Left colon (tissue), 2 donors: ENCODE measurements at regions not wholly inside any gene's neighbourhood (a gene's known extent, or its start where the extent isn't known, plus 50 kb on each side); places are given as distances from the start of the nearest gene placed in this dataset.
A peak's percentile ranks its signal among the peaks of the same experiment; 100 is the strongest.

Experiments
- ATAC-seq: fragments of 200-7000 bp; cut with Tn5 transposase; one replicate; pipeline ENCODE4 v1.9.1; 2020; ENCODE audit warnings: mild to moderate bottlenecking, moderate library complexity
- DNase-seq, 2 donors: peaks; one replicate each; pipeline ENCODE4 v3.0.0-alpha.2; 2020
- intact Hi-C, 2 donors: fragments of 100-400 bp; cut with DNase I in 1 of 2; cut with micrococcal nuclease in 1 of 2; formaldehyde crosslinking; loops; one replicate each; pipeline versions ENCODE4 v1.11.2 to v1.14.0; 2022; cut with DNase I, micrococcal nuclease
- donor health status: DM: no; HTN: no; CAD: no.
- donor health status: DM: yes; HTN: yes; CAD: no.

- no peak for DNase-seq
- no peak for ATAC-seq
- intact Hi-C loops: no loop called here
These were observed 176.0 kb downstream of the ESRRB start for GRCh38 chr14:76551906-76552305.

- ATAC-seq (no peak), DNase-seq (no peak)
- intact Hi-C loops: no loop called here
These were observed 188.8 kb downstream of the ESRRB start for GRCh38 chr14:76564471-76565422.

GRCh38 chr14:76566439-76566838 lies 190.5 kb downstream of the ESRRB start:
- DNase-seq (no peak), ATAC-seq (no peak)
- intact Hi-C loops: no loop called here

GRCh38 chr14:76574416-76575095 lies 186.7 kb upstream of the VASH1 start:
- no peak for DNase-seq
- no peak for ATAC-seq

GRCh38 chr14:76575108-76575507 lies 186.2 kb upstream of the VASH1 start:
- ATAC-seq (no peak), DNase-seq (no peak)
- intact Hi-C loops: no loop called here

More at GRCh38 chr14:76574416-76575095, 186.7 kb upstream of the VASH1 start:
- intact Hi-C loops: no loop called here

GRCh38 chr14:76576047-76576741 lies 185.1 kb upstream of the VASH1 start:
- intact Hi-C loops: no loop called here
- ATAC-seq: no peak
- DNase-seq: no peak

- ATAC-seq: no peak
These were observed 184.2 kb upstream of the VASH1 start for GRCh38 chr14:76577090-76577489.

GRCh38 chr14:76577837-76578236 lies 183.4 kb upstream of the VASH1 start:
- intact Hi-C loops: no loop called here
- DNase-seq (no peak), ATAC-seq (no peak)

More at GRCh38 chr14:76577090-76577489, 184.2 kb upstream of the VASH1 start:
- intact Hi-C loops: no loop called here
- no peak for DNase-seq

GRCh38 chr14:76580399-76580798 lies 180.9 kb upstream of the VASH1 start:
- no peak for ATAC-seq
- intact Hi-C loops: no loop called here
- no peak for DNase-seq

- ATAC-seq (no peak), DNase-seq (no peak)
- intact Hi-C loops: no loop called here
These were observed 180.3 kb upstream of the VASH1 start for GRCh38 chr14:76580967-76581366.

- ATAC-seq (no peak), DNase-seq (no peak)
- intact Hi-C loops: no loop called here
These were observed 179.7 kb upstream of the VASH1 start for GRCh38 chr14:76581592-76581991.

- ATAC-seq: no peak
- intact Hi-C loops: no loop called here
- no peak for DNase-seq
These were observed 178.8 kb upstream of the VASH1 start for GRCh38 chr14:76582447-76582846.

- DNase-seq (no peak), ATAC-seq (no peak)
- intact Hi-C loops: no loop called here
These were observed 178.1 kb upstream of the VASH1 start for GRCh38 chr14:76583174-76583573.

- intact Hi-C loops: no loop called here
- DNase-seq (no peak), ATAC-seq (no peak)
These were observed 177.5 kb upstream of the VASH1 start for GRCh38 chr14:76583805-76584204.

- DNase-seq (no peak), ATAC-seq (no peak)
- intact Hi-C loops: no loop called here
These were observed 177.0 kb upstream of the VASH1 start for GRCh38 chr14:76584271-76584702.

GRCh38 chr14:76585616-76586015 lies 175.7 kb upstream of the VASH1 start:
- ATAC-seq (no peak), DNase-seq (no peak)
- intact Hi-C loops: no loop called here

- ATAC-seq (no peak), DNase-seq (no peak)
- intact Hi-C loops: no loop called here
These were observed 172.0 kb upstream of the VASH1 start for GRCh38 chr14:76589246-76589645.

- intact Hi-C loops: no loop called here
- ATAC-seq (no peak), DNase-seq (peak in 1 of 2 donors; percentile 29)
These were observed 170.0 kb upstream of the VASH1 start for GRCh38 chr14:76591266-76591665.

- intact Hi-C loops: no loop called here
- no peak for ATAC-seq
These were observed 166.0 kb upstream of the VASH1 start for GRCh38 chr14:76595266-76595665.

GRCh38 chr14:76597387-76597786 lies 163.9 kb upstream of the VASH1 start:
- DNase-seq (peak in 1 of 2 donors; percentile 45), ATAC-seq (no peak)
- intact Hi-C loops: no loop called here

More at GRCh38 chr14:76595266-76595665, 166.0 kb upstream of the VASH1 start:
- DNase-seq: no peak
